SK-N-SH treated with all-trans-retinoic acid at 6 μM for 48 hours (cell line): ENCODE measurements at regions not wholly inside any gene's neighbourhood (a gene's known extent, or its start where the extent isn't known, plus 50 kb on each side); places are given as distances from the start of the nearest gene placed in this dataset.

Experiments used
- ATAC-seq: fragments of 200-7000 bp; cut with Tn5 transposase; 3 replicates; pipeline ENCODE4 v1.9.1; 2020; ENCODE audit warnings: mild to moderate bottlenecking, moderate library complexity
- ARNTL ChIP-seq: fragments of 450-650 bp; formaldehyde crosslinking; IDR thresholded peaks from 2 replicates; pipeline ENCODE4 v1.5.0; 2020; ENCODE audit warnings: low read depth, mild to moderate bottlenecking, moderate library complexity, borderline replicate concordance
- BACH2 ChIP-seq: fragments of 250-450 bp; sonication (Bioruptor Pico); IDR thresholded peaks from 2 replicates; pipeline ENCODE4 v1.9.0; 2021; ENCODE audit warnings: mild to moderate bottlenecking, borderline replicate concordance
- CSDC2 ChIP-seq: fragments of 250-450 bp; sonication (Bioruptor Pico); IDR thresholded peaks from 2 replicates; pipeline ENCODE4 v1.5.0; 2020; ENCODE audit warnings: mild to moderate bottlenecking, moderate library complexity
- ESRRG ChIP-seq: fragments of 250-450 bp; sonication (Bioruptor Pico); IDR thresholded peaks from 2 replicates; pipeline ENCODE4 v1.6.1; 2021; ENCODE audit warnings: mild to moderate bottlenecking
- GLIS3 ChIP-seq: fragments of 250-450 bp; sonication (Bioruptor Pico); IDR thresholded peaks from 2 replicates; pipeline ENCODE4 v1.5.0; 2020; ENCODE audit warnings: mild to moderate bottlenecking, moderate library complexity
- ISL1 ChIP-seq: fragments of 250-450 bp; sonication (Bioruptor Pico); IDR thresholded peaks from 2 replicates; pipeline ENCODE4 v2.1.2; 2022; ENCODE audit warnings: mild to moderate bottlenecking, moderate library complexity
- OSR1 ChIP-seq: fragments of 250-450 bp; sonication (Bioruptor Pico); IDR thresholded peaks from 2 replicates; pipeline ENCODE4 v1.8.0; 2022; ENCODE audit warnings: moderate library complexity, mild to moderate bottlenecking, inconsistent platforms
- PPARA ChIP-seq: fragments of 250-450 bp; sonication (Bioruptor Pico); IDR thresholded peaks from 2 replicates; pipeline ENCODE4 v1.5.0; 2020; ENCODE audit warnings: mild to moderate bottlenecking, borderline replicate concordance
- RARB ChIP-seq: fragments of 250-450 bp; sonication (Bioruptor Pico); IDR thresholded peaks from 2 replicates; pipeline ENCODE4 v1.8.0; 2021; ENCODE audit warnings: mild to moderate bottlenecking, moderate library complexity
- SNAI2 ChIP-seq: fragments of 250-450 bp; sonication (Bioruptor Pico); IDR thresholded peaks from 2 replicates; pipeline ENCODE4 v1.5.0; 2020; ENCODE audit warnings: mild to moderate bottlenecking, moderate library complexity
- TCF4 ChIP-seq: fragments of 250-450 bp; sonication (Bioruptor Pico); IDR thresholded peaks from 2 replicates; pipeline ENCODE4 v1.8.0; 2021; ENCODE audit warnings: mild to moderate bottlenecking, moderate library complexity, borderline replicate concordance
- TOX ChIP-seq: fragments of 250-450 bp; sonication (Bioruptor Pico); IDR thresholded peaks from 2 replicates; pipeline ENCODE4 v1.8.0; 2021; ENCODE audit warnings: mild to moderate bottlenecking, moderate library complexity, borderline replicate concordance
- TSHZ2 ChIP-seq: fragments of 250-450 bp; sonication (Bioruptor Pico); IDR thresholded peaks from 2 replicates; pipeline ENCODE4 v1.5.0; 2020; ENCODE audit warnings: mild to moderate bottlenecking, moderate library complexity
- ZC3H10 ChIP-seq: fragments of 250-450 bp; sonication (Bioruptor Pico); IDR thresholded peaks from 2 replicates; pipeline ENCODE4 v1.5.1; 2021; ENCODE audit warnings: mild to moderate bottlenecking, moderate library complexity
- ZFP3 ChIP-seq: fragments of 250-450 bp; sonication (Bioruptor Pico); IDR thresholded peaks from 2 replicates; pipeline ENCODE4 v1.5.0; 2020; ENCODE audit warnings: mild to moderate bottlenecking, moderate library complexity
- ZFP30 ChIP-seq: fragments of 450-650 bp; formaldehyde crosslinking; IDR thresholded peaks from 2 replicates; pipeline ENCODE4 v1.5.0; 2022; ENCODE audit warnings: mild to moderate bottlenecking, moderate library complexity
- ZNF565 ChIP-seq: fragments of 450-650 bp; formaldehyde crosslinking; conservative IDR thresholded peaks from 2 replicates; pipeline ENCODE4 v1.5.0; 2020; ENCODE audit warnings: low read depth, mild to moderate bottlenecking, moderate library complexity
- ZNF70 ChIP-seq: fragments of 450-650 bp; formaldehyde crosslinking; IDR thresholded peaks from 2 replicates; pipeline ENCODE4 v1.5.0; 2020; ENCODE audit warnings: mild to moderate bottlenecking, moderate library complexity
- ZNF8 ChIP-seq: fragments of 450-650 bp; formaldehyde crosslinking; IDR thresholded peaks from 2 replicates; pipeline ENCODE4 v1.5.0; 2020; ENCODE audit warnings: mild to moderate bottlenecking, moderate library complexity
- TF ChIP-seq, protein P1 (sequence below): fragments of 250-450 bp; sonication (Bioruptor Pico); IDR thresholded peaks from 2 replicates; pipeline ENCODE4 v1.5.1; 2021; ENCODE audit warnings: mild to moderate bottlenecking, moderate library complexity

- no peak for TF ChIP-seq ZNF70 (CRISPR knock-in tag)
- no peak for TF ChIP-seq PPARA (CRISPR knock-in tag)
- TF ChIP-seq ARNTL (CRISPR knock-in tag) = no peak
- TF ChIP-seq TCF4 (CRISPR knock-in tag) = no peak
- no peak for TF ChIP-seq ZFP3
- no peak for TF ChIP-seq ZC3H10 (CRISPR knock-in tag)
- TF ChIP-seq TSHZ2 = no peak
- no peak for TF ChIP-seq ZFP30 (CRISPR knock-in tag)
- no peak for TF ChIP-seq ZNF8
- TF ChIP-seq, protein P1, sequence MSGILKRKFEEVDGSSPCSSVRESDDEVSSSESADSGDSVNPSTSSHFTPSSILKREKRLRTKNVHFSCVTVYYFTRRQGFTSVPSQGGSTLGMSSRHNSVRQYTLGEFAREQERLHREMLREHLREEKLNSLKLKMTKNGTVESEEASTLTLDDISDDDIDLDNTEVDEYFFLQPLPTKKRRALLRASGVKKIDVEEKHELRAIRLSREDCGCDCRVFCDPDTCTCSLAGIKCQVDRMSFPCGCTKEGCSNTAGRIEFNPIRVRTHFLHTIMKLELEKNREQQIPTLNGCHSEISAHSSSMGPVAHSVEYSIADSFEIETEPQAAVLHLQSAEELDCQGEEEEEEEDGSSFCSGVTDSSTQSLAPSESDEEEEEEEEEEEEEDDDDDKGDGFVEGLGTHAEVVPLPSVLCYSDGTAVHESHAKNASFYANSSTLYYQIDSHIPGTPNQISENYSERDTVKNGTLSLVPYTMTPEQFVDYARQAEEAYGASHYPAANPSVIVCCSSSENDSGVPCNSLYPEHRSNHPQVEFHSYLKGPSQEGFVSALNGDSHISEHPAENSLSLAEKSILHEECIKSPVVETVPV (CRISPR knock-in tag) = no peak
- no peak for TF ChIP-seq CSDC2
- TF ChIP-seq TOX (CRISPR knock-in tag) = no peak
- TF ChIP-seq OSR1 (CRISPR knock-in tag) = no peak
- no peak for TF ChIP-seq SNAI2
- TF ChIP-seq ISL1 = no peak
- TF ChIP-seq ZNF565 (CRISPR knock-in tag) = no peak
- ATAC-seq = no peak
Measured at GRCh38 chr12:89960011-89960507, 251.4 kb upstream of the ATP2B1 start.

GRCh38 chr12:89959179-89959578 lies 250.5 kb upstream of the ATP2B1 start:
- no peak for ATAC-seq
- TF ChIP-seq ISL1 (no peak), CSDC2 (no peak), RARB (CRISPR knock-in tag) (no peak), PPARA (CRISPR knock-in tag) (no peak)

- ATAC-seq = no peak
- TF ChIP-seq PPARA (CRISPR knock-in tag) = no peak
- no peak for TF ChIP-seq OSR1 (CRISPR knock-in tag)
Measured at GRCh38 chr12:89954259-89954658, 245.6 kb upstream of the ATP2B1 start.

DNA sequence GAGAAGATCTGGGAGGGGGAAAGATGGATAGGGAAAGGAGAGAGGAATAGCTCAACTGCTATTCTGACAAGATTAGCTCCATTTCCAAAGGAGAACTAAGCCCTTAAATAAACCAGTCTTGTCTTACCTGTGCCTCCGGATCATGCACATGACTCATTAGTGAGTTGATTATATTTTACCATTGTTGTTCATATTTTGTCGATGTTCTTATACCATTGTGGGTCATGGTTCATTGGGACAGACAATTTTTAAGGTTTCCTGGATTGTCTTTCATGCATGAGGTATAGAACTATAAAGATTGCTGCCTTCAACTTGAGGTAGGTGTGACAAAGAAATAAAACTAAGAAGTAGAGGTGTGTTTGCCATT lies 243.0 kb upstream of the ATP2B1 start:
- ATAC-seq = no peak
- TF ChIP-seq BACH2 (CRISPR knock-in tag) = no peak
- no peak for TF ChIP-seq TSHZ2
- no peak for TF ChIP-seq ZFP3
- no peak for TF ChIP-seq ISL1

DNA sequence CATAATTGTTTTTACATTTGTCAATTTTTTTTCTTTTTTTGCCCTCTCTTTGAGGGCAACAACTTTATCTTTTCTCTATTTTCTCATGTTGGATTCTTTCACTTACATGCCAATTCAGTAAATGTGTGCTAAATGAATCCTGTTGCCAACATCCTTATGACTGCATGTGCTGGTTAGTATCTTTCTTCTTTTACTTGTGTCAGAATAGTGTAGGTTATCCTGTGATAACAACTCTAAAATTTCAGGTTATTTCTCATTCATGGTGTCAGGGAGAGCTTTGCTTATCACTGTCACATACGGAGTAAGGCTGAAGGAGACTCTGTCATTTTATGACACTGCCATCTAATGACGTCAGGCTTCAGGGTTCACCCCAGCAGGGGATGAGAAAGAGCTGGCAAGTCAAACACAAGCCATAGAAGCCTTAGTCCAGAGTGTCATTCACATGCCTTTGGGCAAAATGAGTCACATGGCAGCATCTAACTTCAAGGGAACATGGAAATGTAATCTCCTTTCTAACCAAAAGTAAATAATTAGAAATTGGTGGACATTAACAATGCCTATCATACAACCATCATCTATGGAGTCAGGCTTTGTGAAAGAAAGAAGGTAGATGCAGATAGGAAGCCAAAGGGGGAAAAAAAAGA lies 242.5 kb upstream of the ATP2B1 start:
- no peak for ATAC-seq
- TF ChIP-seq TSHZ2 (no peak), ESRRG (CRISPR knock-in tag) (no peak), ISL1 (no peak), GLIS3 (no peak)
